Mucosa of gallbladder (tissue), 1 donor: ENCODE measurements at regions not wholly inside any gene's neighbourhood (a gene's known extent, or its start where the extent isn't known, plus 50 kb on each side); places are given as distances from the start of the nearest gene placed in this dataset.

Experiments used
- DNase-seq: peaks from one replicate; pipeline ENCODE4 v3.0.0-alpha.2; 2020; ENCODE audit warnings: low spot score
- donor health status: DM: no; HTN: no; CAD: no.

- no peak for DNase-seq
Measured at GRCh38 chr15:79185199-79185598, 94.6 kb upstream of the RASGRF1 start.

GRCh38 chr15:79184465-79184892, 93.9 kb upstream of the RASGRF1 start:
- DNase-seq = peak; percentile 73

- DNase-seq = no peak
Measured at GRCh38 chr15:79180318-79180717, 89.7 kb upstream of the RASGRF1 start.

- no peak for DNase-seq
Measured at GRCh38 chr15:79179597-79179996, 89.0 kb upstream of the RASGRF1 start.

GRCh38 chr15:79179108-79179561, 88.6 kb upstream of the RASGRF1 start:
- DNase-seq = no peak

- no peak for DNase-seq
Measured at GRCh38 chr15:79178594-79178993, 88.0 kb upstream of the RASGRF1 start.

GRCh38 chr15:79176151-79176550, 85.6 kb upstream of the RASGRF1 start:
- DNase-seq = no peak

GRCh38 chr15:79172801-79173460, 82.4 kb upstream of the RASGRF1 start:
- no peak for DNase-seq

GRCh38 chr15:79172032-79172481, 81.5 kb upstream of the RASGRF1 start:
- DNase-seq = no peak

- no peak for DNase-seq
Measured at GRCh38 chr15:79171320-79172031, 80.9 kb upstream of the RASGRF1 start.

- DNase-seq = peak; percentile 30
Measured at GRCh38 chr15:79170256-79170664, 79.7 kb upstream of the RASGRF1 start.

- DNase-seq = no peak
Measured at GRCh38 chr15:79169526-79170133, 79.0 kb upstream of the RASGRF1 start.

- DNase-seq = peak; percentile 72
Measured at GRCh38 chr15:79168922-79169456, 78.4 kb upstream of the RASGRF1 start.

- DNase-seq = no peak
Measured at GRCh38 chr15:79167776-79168175, 77.2 kb upstream of the RASGRF1 start.

- DNase-seq = no peak
Measured at GRCh38 chr15:79166311-79166955, 75.9 kb upstream of the RASGRF1 start.

- no peak for DNase-seq
Measured at GRCh38 chr15:79164465-79164864, 73.9 kb upstream of the RASGRF1 start.

GRCh38 chr15:79164043-79164442, 73.5 kb upstream of the RASGRF1 start:
- DNase-seq = no peak

- no peak for DNase-seq
Measured at GRCh38 chr15:79163395-79163794, 72.8 kb upstream of the RASGRF1 start.

- DNase-seq = no peak
Measured at GRCh38 chr15:79161837-79162508, 71.4 kb upstream of the RASGRF1 start.

- DNase-seq = no peak
Measured at GRCh38 chr15:79160211-79160610, 69.6 kb upstream of the RASGRF1 start.
